ENCODE measurements at regions not wholly inside any gene's neighbourhood (a gene's known extent, or its start where the extent isn't known, plus 50 kb on each side); places are given as distances from the start of the nearest gene placed in this dataset.

GRCh38 chr11:92458486-92458885 is 233.9 kb downstream of the FAT3 start:
- no peak for DNase-seq
- H2AFZ ChIP-seq (ENCODE audit: low read depth) = no peak overlapping the region
- no peaks in the 10 kb centered on the region for H3K9me3 ChIP-seq
- no peaks in the 10 kb centered on the region for H3K27me3 ChIP-seq (ENCODE audit: insufficient read depth)
- H3K4me2 ChIP-seq = no peak overlapping the region
- TF ChIP-seq EZH2phosphoT487 (IDR thresholded peaks at IDR 0.05; ENCODE audit: borderline replicate concordance, low read depth) = no peak
- no peak for TF ChIP-seq CTCF (IDR thresholded peaks at IDR 0.05)
- TF ChIP-seq SIN3A (IDR thresholded peaks at IDR 0.05; ENCODE audit: borderline replicate concordance, low read depth, low read length) = no peak
- TF ChIP-seq EP300 (IDR thresholded peaks at IDR 0.05; ENCODE audit: borderline replicate concordance in 1 of 2, low read depth in 1 of 2, low read length in 1 of 2) = no peak
- no peak for TF ChIP-seq IRF3 (IDR thresholded peaks at IDR 0.05; ENCODE audit: low read depth, low read length)
- no peak for TF ChIP-seq USF1 (IDR thresholded peaks at IDR 0.05; ENCODE audit: borderline replicate concordance, low read depth)
- no peak for TF ChIP-seq SMC3 (IDR thresholded peaks at IDR 0.05; ENCODE audit: low read depth, low read length)
- TF ChIP-seq RCOR1 (IDR thresholded peaks at IDR 0.05; ENCODE audit: low read length) = no peak
- TF ChIP-seq TAF1 (IDR thresholded peaks at IDR 0.05; ENCODE audit: borderline replicate concordance, low read depth, low read length) = no peak
- no peak for TF ChIP-seq CHD2 (IDR thresholded peaks at IDR 0.05; ENCODE audit: low read length, partially characterized antibody)
- TF ChIP-seq ZBTB33 (IDR thresholded peaks at IDR 0.05; ENCODE audit: borderline replicate concordance, low read depth) = no peak
- TF ChIP-seq RXRA (IDR thresholded peaks at IDR 0.05; ENCODE audit: borderline replicate concordance, low read depth) = no peak
- TF ChIP-seq MEF2A (IDR thresholded peaks at IDR 0.05; ENCODE audit: borderline replicate concordance, low read depth) = no peak
- TF ChIP-seq RAD21 (IDR thresholded peaks at IDR 0.05; ENCODE audit: low read length) = no peak
- TF ChIP-seq NFIC (IDR thresholded peaks at IDR 0.05; ENCODE audit: borderline replicate concordance) = no peak
- no peak for TF ChIP-seq RFX5 (IDR thresholded peaks at IDR 0.05; ENCODE audit: low read length)
- no peak for TF ChIP-seq FOSL2 (IDR thresholded peaks at IDR 0.05; ENCODE audit: borderline replicate concordance, low read depth)
- no peaks in the 10 kb centered on the region for H3K79me2 ChIP-seq (ENCODE audit: insufficient read depth)
- POLR2A ChIA-PET = no interaction called here
- H3K9me2 ChIP-seq = no peaks in the 10 kb centered on the region
- H3K36me3 ChIP-seq (replicated peaks in 1 of 2; ENCODE audit: control insufficient read depth in 1 of 2, insufficient read depth in 2 of 2, low read length in 1 of 2) = no peaks in the 10 kb centered on the region
- H4K20me1 ChIP-seq (ENCODE audit: insufficient read depth) = no peaks in the 10 kb centered on the region
- no peak overlapping the region for H3K27ac ChIP-seq (ENCODE audit: low read depth in 2 of 2, low read length in 1 of 2)
- peaks cover 0 to 8% of the 10 kb centered on the region in 2 experiments; a peak in 2 of 4 replicates for H3K4me1 ChIP-seq (ENCODE audit: control insufficient read depth in 1 of 2, insufficient read depth in 2 of 2, low read depth in 1 of 2, low read length in 1 of 2)
- no peak overlapping the region for H3K9ac ChIP-seq
- no peak overlapping the region for H3K4me3 ChIP-seq (ENCODE audit: low read depth in 2 of 2, low read length in 1 of 2)
- CTCF ChIA-PET = interaction anchor here (1.4 kb wide), 1 partner anchor 17 kb away, joined by 3 read pairs; no protein-coding TSS in a partner anchor
- peaks cover 9% of the 10 kb centered on the region for H3F3A ChIP-seq (replicated peaks; ENCODE audit: insufficient read depth)

Data from SK-N-SH (cell line).